ENCODE measurements at regions not wholly inside any gene's neighbourhood (a gene's known extent, or its start where the extent isn't known, plus 50 kb on each side); places are given as distances from the start of the nearest gene placed in this dataset.
A peak's percentile ranks its signal among the peaks of the same experiment; 100 is the strongest.

DNA sequence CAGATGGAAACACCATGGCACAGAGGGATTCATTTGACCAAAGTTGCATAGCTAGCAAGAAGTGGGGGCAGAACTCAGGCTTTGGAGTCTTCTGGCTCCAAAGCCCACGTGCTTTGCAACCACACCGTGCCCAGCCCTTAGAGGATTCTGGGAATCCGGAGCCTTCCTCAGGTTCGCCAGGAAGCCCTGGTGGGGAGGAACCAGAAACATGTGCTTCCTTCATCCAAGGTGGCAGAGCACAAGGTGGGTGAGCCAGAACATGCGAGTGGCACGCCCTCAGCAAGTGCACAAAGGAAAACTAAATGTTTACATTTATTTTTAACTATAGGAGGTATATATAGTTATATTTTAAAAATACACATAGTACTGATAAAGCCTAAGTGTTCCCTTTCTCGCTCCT lies 151.9 kb upstream of the NECTIN1 start (continued):
- TF ChIP-seq, protein P1, sequence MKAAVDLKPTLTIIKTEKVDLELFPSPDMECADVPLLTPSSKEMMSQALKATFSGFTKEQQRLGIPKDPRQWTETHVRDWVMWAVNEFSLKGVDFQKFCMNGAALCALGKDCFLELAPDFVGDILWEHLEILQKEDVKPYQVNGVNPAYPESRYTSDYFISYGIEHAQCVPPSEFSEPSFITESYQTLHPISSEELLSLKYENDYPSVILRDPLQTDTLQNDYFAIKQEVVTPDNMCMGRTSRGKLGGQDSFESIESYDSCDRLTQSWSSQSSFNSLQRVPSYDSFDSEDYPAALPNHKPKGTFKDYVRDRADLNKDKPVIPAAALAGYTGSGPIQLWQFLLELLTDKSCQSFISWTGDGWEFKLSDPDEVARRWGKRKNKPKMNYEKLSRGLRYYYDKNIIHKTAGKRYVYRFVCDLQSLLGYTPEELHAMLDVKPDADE (IDR thresholded peaks at IDR 0.05): no peak
- TF ChIP-seq ZNF114 (CRISPR knock-in tag; IDR thresholded peaks at IDR 0.05): no peak
- TF ChIP-seq EZH2phosphoT487 (IDR thresholded peaks at IDR 0.05; ENCODE audit: unreplicated experiment): no peak

DNA sequence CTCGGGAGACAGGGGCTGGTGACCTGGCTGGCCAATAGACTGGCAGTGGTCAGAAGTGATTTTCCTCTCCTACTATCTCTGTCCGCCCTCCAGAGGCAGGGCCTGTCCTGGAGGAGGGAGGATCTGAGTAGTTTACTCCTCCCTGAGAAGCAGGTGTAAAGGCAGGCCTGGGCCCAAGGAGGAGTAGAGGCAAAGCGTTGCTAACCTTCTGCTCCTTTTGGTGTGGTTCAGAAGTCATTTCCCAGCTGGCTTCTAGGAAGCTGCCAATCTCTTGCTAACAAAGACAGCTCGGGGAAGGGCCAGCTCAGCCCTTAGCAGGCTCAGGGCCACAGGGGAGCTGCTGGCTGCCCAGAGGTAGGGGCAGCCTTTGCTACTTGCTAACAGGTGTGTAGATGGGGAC lies 151.1 kb upstream of the NECTIN1 start:
- DNase-seq (ENCODE audit: low spot score) (no peak), ATAC-seq (peak; percentile 76)
- Histone ChIP-seq H3K27ac (ENCODE audit: low read depth) (no peak overlapping the region), H3K27me3 (ENCODE audit: insufficient read depth) (no peaks in the 10 kb centered on the region), H3K4me3 (no peak overlapping the region), H3K36me3 (ENCODE audit: insufficient read depth) (no peaks in the 10 kb centered on the region), H3K79me2 (replicated peaks; ENCODE audit: insufficient read depth) (no peaks in the 10 kb centered on the region), H4K20me1 (replicated peaks; ENCODE audit: insufficient read depth) (no peaks in the 10 kb centered on the region), H2AFZ (peak overlapping the region; percentile 32; the same call in 1 of the 2 replicates), H3K4me2 (no peak overlapping the region), H3F3A (replicated peaks; ENCODE audit: low read depth) (no peaks in the 10 kb centered on the region), H3K9me2 (ENCODE audit: insufficient read depth) (no peaks in the 10 kb centered on the region), H3K4me1 (ENCODE audit: insufficient read depth) (no peaks in the 10 kb centered on the region)
- Mint-ChIP-seq H3K36me3 (ENCODE audit: low read depth) (no peaks in the 10 kb centered on the region; the same call in 2 of the 3 replicates), H3K27me3 (ENCODE audit: insufficient read depth, low read depth, poor library complexity) (peaks cover 4% of the 10 kb centered on the region), H3K9me3 (no peaks in the 10 kb centered on the region), H3K27ac (no peak overlapping the region; the same call in 1 of the 2 replicates), H3K4me1 (peaks cover 21% of the 10 kb centered on the region), H3K4me3 (no peak overlapping the region)
- no peak for TF ChIP-seq STAT1 (IDR thresholded peaks at IDR 0.05; ENCODE audit: unreplicated experiment)
- TF ChIP-seq, protein P2, sequence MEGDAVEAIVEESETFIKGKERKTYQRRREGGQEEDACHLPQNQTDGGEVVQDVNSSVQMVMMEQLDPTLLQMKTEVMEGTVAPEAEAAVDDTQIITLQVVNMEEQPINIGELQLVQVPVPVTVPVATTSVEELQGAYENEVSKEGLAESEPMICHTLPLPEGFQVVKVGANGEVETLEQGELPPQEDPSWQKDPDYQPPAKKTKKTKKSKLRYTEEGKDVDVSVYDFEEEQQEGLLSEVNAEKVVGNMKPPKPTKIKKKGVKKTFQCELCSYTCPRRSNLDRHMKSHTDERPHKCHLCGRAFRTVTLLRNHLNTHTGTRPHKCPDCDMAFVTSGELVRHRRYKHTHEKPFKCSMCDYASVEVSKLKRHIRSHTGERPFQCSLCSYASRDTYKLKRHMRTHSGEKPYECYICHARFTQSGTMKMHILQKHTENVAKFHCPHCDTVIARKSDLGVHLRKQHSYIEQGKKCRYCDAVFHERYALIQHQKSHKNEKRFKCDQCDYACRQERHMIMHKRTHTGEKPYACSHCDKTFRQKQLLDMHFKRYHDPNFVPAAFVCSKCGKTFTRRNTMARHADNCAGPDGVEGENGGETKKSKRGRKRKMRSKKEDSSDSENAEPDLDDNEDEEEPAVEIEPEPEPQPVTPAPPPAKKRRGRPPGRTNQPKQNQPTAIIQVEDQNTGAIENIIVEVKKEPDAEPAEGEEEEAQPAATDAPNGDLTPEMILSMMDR (conservative IDR thresholded peaks at IDR 0.05; ENCODE audit: low read depth in 2 of 2): peak in 1 of 2 experiments; percentile 33; a peak in 2 of 4 replicates

DNA sequence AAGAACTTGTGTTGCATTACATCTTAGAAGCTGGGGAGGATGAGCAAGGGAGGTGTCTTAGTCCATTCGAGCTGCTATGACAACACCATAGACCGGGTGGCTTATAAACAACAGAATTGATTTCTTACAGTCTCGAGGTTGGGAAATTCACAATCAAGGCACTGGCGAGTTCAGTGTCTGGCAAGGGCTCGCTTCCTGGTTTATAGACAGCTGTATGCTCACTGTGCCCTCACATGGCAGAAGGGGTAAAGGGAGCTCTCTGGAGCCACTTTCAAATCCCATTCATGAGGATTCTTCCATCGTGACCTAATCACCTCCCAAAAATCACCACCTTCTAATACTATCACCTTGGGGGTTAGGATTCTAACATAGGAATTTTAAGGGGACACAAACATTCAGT lies 150.0 kb upstream of the NECTIN1 start:
- ATAC-seq (no peak), DNase-seq (ENCODE audit: low spot score) (no peak)
- H3K4me1 ChIP-seq (ENCODE audit: insufficient read depth): no peaks in the 10 kb centered on the region
- no peaks in the 10 kb centered on the region for H3K9me3 Mint-ChIP-seq
- H3K4me3 ChIP-seq: no peak overlapping the region
- peaks cover 22% of the 10 kb centered on the region for H3K4me1 Mint-ChIP-seq
- H2AFZ ChIP-seq: no peak overlapping the region
- H3K79me2 ChIP-seq (replicated peaks; ENCODE audit: insufficient read depth): no peaks in the 10 kb centered on the region
- no peaks in the 10 kb centered on the region for H3K36me3 ChIP-seq (ENCODE audit: insufficient read depth)
- H3K4me2 ChIP-seq: no peak overlapping the region
- H3K27me3 ChIP-seq (ENCODE audit: insufficient read depth): no peaks in the 10 kb centered on the region
- H3K4me3 Mint-ChIP-seq: no peak overlapping the region
- H3K27me3 Mint-ChIP-seq (ENCODE audit: insufficient read depth, low read depth, poor library complexity): peaks cover 2% of the 10 kb centered on the region
- no peaks in the 10 kb centered on the region for H4K20me1 ChIP-seq (replicated peaks; ENCODE audit: insufficient read depth)
- no peaks in the 10 kb centered on the region for H3F3A ChIP-seq (replicated peaks; ENCODE audit: low read depth)
- H3K27ac ChIP-seq (ENCODE audit: low read depth): no peak overlapping the region
- H3K36me3 Mint-ChIP-seq (ENCODE audit: low read depth): no peaks in the 10 kb centered on the region
- no peak overlapping the region for H3K27ac Mint-ChIP-seq
- H3K9me2 ChIP-seq (ENCODE audit: insufficient read depth): no peaks in the 10 kb centered on the region
- TF ChIP-seq JUNB (IDR thresholded peaks at IDR 0.05; ENCODE audit: unreplicated experiment): no peak
- TF ChIP-seq, protein P3, sequence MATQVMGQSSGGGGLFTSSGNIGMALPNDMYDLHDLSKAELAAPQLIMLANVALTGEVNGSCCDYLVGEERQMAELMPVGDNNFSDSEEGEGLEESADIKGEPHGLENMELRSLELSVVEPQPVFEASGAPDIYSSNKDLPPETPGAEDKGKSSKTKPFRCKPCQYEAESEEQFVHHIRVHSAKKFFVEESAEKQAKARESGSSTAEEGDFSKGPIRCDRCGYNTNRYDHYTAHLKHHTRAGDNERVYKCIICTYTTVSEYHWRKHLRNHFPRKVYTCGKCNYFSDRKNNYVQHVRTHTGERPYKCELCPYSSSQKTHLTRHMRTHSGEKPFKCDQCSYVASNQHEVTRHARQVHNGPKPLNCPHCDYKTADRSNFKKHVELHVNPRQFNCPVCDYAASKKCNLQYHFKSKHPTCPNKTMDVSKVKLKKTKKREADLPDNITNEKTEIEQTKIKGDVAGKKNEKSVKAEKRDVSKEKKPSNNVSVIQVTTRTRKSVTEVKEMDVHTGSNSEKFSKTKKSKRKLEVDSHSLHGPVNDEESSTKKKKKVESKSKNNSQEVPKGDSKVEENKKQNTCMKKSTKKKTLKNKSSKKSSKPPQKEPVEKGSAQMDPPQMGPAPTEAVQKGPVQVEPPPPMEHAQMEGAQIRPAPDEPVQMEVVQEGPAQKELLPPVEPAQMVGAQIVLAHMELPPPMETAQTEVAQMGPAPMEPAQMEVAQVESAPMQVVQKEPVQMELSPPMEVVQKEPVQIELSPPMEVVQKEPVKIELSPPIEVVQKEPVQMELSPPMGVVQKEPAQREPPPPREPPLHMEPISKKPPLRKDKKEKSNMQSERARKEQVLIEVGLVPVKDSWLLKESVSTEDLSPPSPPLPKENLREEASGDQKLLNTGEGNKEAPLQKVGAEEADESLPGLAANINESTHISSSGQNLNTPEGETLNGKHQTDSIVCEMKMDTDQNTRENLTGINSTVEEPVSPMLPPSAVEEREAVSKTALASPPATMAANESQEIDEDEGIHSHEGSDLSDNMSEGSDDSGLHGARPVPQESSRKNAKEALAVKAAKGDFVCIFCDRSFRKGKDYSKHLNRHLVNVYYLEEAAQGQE (IDR thresholded peaks at IDR 0.05; ENCODE audit: unreplicated experiment): no peak
- TF ChIP-seq CREB1 (CRISPR knock-in tag; IDR thresholded peaks at IDR 0.05; ENCODE audit: low read depth): no peak
- TF ChIP-seq, protein P2 (conservative IDR thresholded peaks at IDR 0.05; ENCODE audit: low read depth in 2 of 2): no peak
- no peak for TF ChIP-seq NANOG (IDR thresholded peaks at IDR 0.05; ENCODE audit: borderline replicate concordance)
- no peak for TF ChIP-seq ZNF331 (CRISPR knock-in tag; IDR thresholded peaks at IDR 0.05; ENCODE audit: low read depth)
- no peak for TF ChIP-seq STAT1 (IDR thresholded peaks at IDR 0.05; ENCODE audit: unreplicated experiment)
- no peak for TF ChIP-seq POLR2AphosphoS5 (IDR thresholded peaks at IDR 0.05; ENCODE audit: low read depth)
